Cardiac fibroblast (primary cell): ENCODE measurements at regions not wholly inside any gene's neighbourhood (a gene's known extent, or its start where the extent isn't known, plus 50 kb on each side); places are given as distances from the start of the nearest gene placed in this dataset.

ENCODE experiments used
- DNase-seq, 2 donors: peaks; one replicate each; pipeline versions ENCODE4 v3.0.0 to v3.0.0-alpha.2; 2010; ENCODE audit warnings: low read depth in 2 of 2
- H3K4me3 ChIP-seq, 2 donors: replicated peaks in 1 of 2; 1 replicate in 1 of 2; 2 replicates in 1 of 2; pipeline ENCODE4 v1.5.1; 2011; ENCODE audit warnings: low read depth in 2 of 2, low read length in 2 of 2, mild to moderate bottlenecking in 2 of 2, moderate library complexity in 1 of 2
- TF ChIP-seq, protein P1 (sequence below): IDR thresholded peaks from one replicate; pipeline ENCODE4 v1.5.1; 2011; ENCODE audit warnings: low read depth, mild to moderate bottlenecking, low read length, inconsistent platforms

DNA sequence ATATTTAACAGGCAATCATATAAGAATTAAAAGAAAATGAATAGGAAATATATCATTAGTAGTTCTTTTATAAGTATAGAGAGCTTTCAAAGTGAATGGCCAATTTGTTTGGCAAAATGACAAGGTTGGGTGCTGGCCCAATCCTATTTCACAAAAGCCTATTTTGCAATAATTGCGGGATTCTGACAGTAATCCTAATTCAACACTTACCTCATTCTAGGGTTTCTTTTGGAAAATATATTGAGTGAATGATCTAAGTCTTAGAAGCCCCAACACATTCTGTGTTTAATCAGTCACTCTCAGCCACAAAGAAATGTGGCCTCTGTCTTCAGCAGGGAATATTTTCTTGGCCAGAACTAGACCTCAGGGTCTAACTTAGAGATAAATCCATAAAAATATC lies 835.9 kb upstream of the ZNF608 start:
- DNase-seq: peak; percentile 71 to 85
- TF ChIP-seq, protein P1, sequence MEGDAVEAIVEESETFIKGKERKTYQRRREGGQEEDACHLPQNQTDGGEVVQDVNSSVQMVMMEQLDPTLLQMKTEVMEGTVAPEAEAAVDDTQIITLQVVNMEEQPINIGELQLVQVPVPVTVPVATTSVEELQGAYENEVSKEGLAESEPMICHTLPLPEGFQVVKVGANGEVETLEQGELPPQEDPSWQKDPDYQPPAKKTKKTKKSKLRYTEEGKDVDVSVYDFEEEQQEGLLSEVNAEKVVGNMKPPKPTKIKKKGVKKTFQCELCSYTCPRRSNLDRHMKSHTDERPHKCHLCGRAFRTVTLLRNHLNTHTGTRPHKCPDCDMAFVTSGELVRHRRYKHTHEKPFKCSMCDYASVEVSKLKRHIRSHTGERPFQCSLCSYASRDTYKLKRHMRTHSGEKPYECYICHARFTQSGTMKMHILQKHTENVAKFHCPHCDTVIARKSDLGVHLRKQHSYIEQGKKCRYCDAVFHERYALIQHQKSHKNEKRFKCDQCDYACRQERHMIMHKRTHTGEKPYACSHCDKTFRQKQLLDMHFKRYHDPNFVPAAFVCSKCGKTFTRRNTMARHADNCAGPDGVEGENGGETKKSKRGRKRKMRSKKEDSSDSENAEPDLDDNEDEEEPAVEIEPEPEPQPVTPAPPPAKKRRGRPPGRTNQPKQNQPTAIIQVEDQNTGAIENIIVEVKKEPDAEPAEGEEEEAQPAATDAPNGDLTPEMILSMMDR: no peak
- no peak overlapping the region for H3K4me3 ChIP-seq

DNA sequence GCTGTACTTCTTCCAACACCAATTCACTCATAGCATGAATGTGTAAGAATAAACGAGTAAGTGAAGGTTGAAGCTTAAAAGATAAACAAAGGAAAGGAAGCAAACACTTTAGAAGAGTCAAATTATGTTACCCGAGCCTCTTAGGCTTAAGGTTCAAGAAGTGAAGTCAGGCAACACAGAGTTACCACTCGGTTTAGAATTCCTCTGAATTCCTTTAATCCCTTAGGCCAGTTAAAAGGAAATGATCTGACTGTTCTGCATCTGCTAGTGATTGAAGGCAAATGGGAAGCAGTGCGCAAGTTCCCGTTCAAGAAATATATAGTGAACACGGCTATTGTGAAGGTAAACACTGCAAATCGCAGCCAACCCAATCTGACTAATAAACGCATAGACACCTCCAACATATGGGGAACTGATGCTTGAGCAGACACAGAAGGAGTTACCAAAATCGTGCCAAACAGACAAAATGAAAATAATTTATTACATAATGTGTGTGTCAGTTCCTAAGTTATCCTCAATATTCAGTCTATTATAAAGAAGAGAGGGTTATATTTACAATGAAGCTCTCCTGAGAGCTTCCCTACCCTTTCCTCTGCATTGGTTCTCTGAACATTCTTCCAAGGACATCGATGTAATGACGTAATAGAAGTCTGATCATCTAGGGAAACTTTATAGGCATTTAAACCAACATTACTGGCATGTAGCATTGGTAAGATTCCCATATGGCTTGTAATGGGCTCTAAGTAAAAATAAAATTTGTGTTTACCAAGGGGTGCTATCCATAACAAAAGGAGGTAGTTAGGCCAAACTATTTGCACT lies 837.1 kb upstream of the ZNF608 start:
- DNase-seq: no peak
- no peak overlapping the region for H3K4me3 ChIP-seq
- TF ChIP-seq, protein P1: no peak

- H3K4me3 ChIP-seq: no peak overlapping the region
- TF ChIP-seq, protein P1: no peak
- DNase-seq: peak in 1 of 2 donors; percentile 83
Measured at GRCh38 chr5:125584140-125584520, 837.7 kb upstream of the ZNF608 start.

GRCh38 chr5:125587631-125588030 lies 835.6 kb upstream of the GRAMD2B start:
- TF ChIP-seq, protein P1: no peak
- H3K4me3 ChIP-seq: no peak overlapping the region
- DNase-seq: peak in 1 of 2 donors; percentile 45

- DNase-seq: no peak
- TF ChIP-seq, protein P1: no peak
- H3K4me3 ChIP-seq: no peak overlapping the region
Measured at GRCh38 chr5:125592856-125593255, 830.4 kb upstream of the GRAMD2B start.

DNA sequence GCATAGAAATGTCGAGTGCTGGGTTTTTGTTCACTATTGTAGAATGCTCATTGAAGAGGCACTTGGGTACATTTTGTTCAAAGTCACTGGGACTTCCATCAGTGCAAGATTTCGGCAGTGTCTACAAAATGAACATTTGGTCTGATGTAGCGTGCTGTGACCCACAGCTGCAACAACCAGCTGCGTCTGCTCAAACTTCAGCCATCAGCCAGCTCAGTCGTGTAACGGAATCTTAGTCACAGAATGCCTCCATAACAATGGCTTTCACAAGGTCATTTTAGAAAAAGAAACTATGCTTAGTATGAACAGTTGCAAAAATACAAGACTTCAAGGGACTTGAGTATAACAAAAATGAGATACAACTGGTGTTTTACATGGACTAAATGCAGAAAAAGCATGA lies 828.1 kb upstream of the GRAMD2B start:
- TF ChIP-seq, protein P1: no peak
- H3K4me3 ChIP-seq: no peak overlapping the region
- DNase-seq: peak; percentile 78 to 89
